IMR-90 (cell line): ENCODE measurements at regions not wholly inside any gene's neighbourhood (a gene's known extent, or its start where the extent isn't known, plus 50 kb on each side); places are given as distances from the start of the nearest gene placed in this dataset.

ENCODE experiments used
- ATAC-seq: fragments of 200-7000 bp; cut with Tn5 transposase; 2 replicates; pipeline ENCODE4 v1.9.1; 2020; ENCODE audit warnings: low read depth, mild to moderate bottlenecking, moderate library complexity
- BruUV-seq: library from RNA; stranded (reverse); fragments of 400-500 nt; replicated peaks from 2 replicates; lab custom pipeline; 2021; lab: Mats Ljungman, UMichigan
- CTCF ChIA-PET: fragments of 300-600 bp; formaldehyde crosslinking; extraction: SDS; loops from one replicate; lab custom pipeline; 2021; ENCODE audit warnings: antibody characterized with exemption; lab: Yijun Ruan, JAX
- POLR2A ChIA-PET: fragments of 300-600 bp; sonication (Branson Sonifier 250); formaldehyde crosslinking; loops from one replicate; lab custom pipeline; 2022; ENCODE audit warnings: antibody characterized with exemption; ENCODE audit not compliant: unreplicated experiment; lab: Charles Lee
- DNase-seq: peaks from one replicate; pipeline ENCODE4 v3.0.0; 2013
- H2AFZ ChIP-seq: replicated peaks from 2 replicates; pipeline ENCODE3; 2013; ENCODE audit warnings: low read length, mild to moderate bottlenecking; ENCODE audit not compliant: poor library complexity
- H2AK5ac ChIP-seq: 2 replicates; pipeline ENCODE4 v1.6.1; 2013; ENCODE audit warnings: low read depth, low read length, inconsistent platforms
- H2AK9ac ChIP-seq: replicated peaks from 2 replicates; pipeline ENCODE3; 2013; ENCODE audit warnings: mild to moderate bottlenecking, low read depth, low read length, moderate library complexity; ENCODE audit not compliant: poor library complexity
- H2BK120ac ChIP-seq: 2 replicates; pipeline ENCODE4 v1.6.1; 2013; ENCODE audit warnings: low read depth, low read length, inconsistent platforms
- H2BK15ac ChIP-seq: 3 replicates; pipeline ENCODE4 v1.6.1; 2013; ENCODE audit warnings: low read depth, low read length, inconsistent platforms
- H2BK20ac ChIP-seq: 2 replicates; pipeline ENCODE4 v1.6.1; 2013; ENCODE audit warnings: low read depth, mild to moderate bottlenecking, inconsistent platforms, low read length, moderate library complexity
- H2BK5ac ChIP-seq: 2 replicates; pipeline ENCODE4 v1.6.1; 2013; ENCODE audit warnings: mild to moderate bottlenecking, low read depth, low read length, inconsistent platforms; ENCODE audit not compliant: poor library complexity, severe bottlenecking
- H3K14ac ChIP-seq: replicated peaks from 2 replicates; pipeline ENCODE4 v1.6.1; 2013; ENCODE audit warnings: low read depth, low read length, inconsistent platforms
- H3K18ac ChIP-seq: 2 replicates; pipeline ENCODE4 v1.6.1; 2013; ENCODE audit warnings: low read depth, low read length, control low read depth
- H3K23ac ChIP-seq: 2 replicates; pipeline ENCODE4 v1.6.1; 2013; ENCODE audit warnings: low read depth, low read length, inconsistent platforms
- H3K27ac ChIP-seq: 2 replicates; pipeline ENCODE4 v1.5.1; 2013; ENCODE audit warnings: mild to moderate bottlenecking, control low read depth, low read length; ENCODE audit not compliant: insufficient read depth
- H3K27me3 ChIP-seq: 2 replicates; pipeline ENCODE4 v1.6.1; 2013; ENCODE audit warnings: low read length; ENCODE audit not compliant: control insufficient read depth, insufficient read depth
- H3K36me3 ChIP-seq: 2 replicates; pipeline ENCODE4 v1.6.1; 2013; ENCODE audit warnings: low read length, mixed read lengths; ENCODE audit not compliant: control insufficient read depth, insufficient read depth
- H3K4ac ChIP-seq: 2 replicates; pipeline ENCODE4 v1.6.1; 2013; ENCODE audit warnings: low read depth, low read length, inconsistent platforms
- H3K4me1 ChIP-seq: 2 replicates; pipeline ENCODE4 v1.6.1; 2013; ENCODE audit warnings: low read length, mixed read lengths; ENCODE audit not compliant: control insufficient read depth, insufficient read depth
- H3K4me2 ChIP-seq: 2 replicates; pipeline ENCODE4 v1.6.1; 2013; ENCODE audit warnings: low read depth, mild to moderate bottlenecking, control low read depth, low read length, moderate library complexity
- H3K4me3 ChIP-seq: 2 replicates; pipeline ENCODE4 v1.5.1; 2013; ENCODE audit warnings: low read depth, mild to moderate bottlenecking, control low read depth, low read length, moderate library complexity; ENCODE audit not compliant: insufficient read depth
- H3K56ac ChIP-seq: 2 replicates; pipeline ENCODE4 v1.6.1; 2013; ENCODE audit warnings: low read length, inconsistent platforms; ENCODE audit not compliant: insufficient read depth; ENCODE audit errors: extremely low read depth
- H3K79me1 ChIP-seq, 2 experiments: 2 replicates each; pipeline ENCODE4 v1.6.1; 2013; ENCODE audit warnings: low read length in 2 of 2, inconsistent platforms in 1 of 2, low read depth in 1 of 2
- H3K9ac ChIP-seq: 2 replicates; pipeline ENCODE4 v1.6.1; 2013; ENCODE audit warnings: low read depth, low read length, control low read depth
- H3K9me1 ChIP-seq: 2 replicates; pipeline ENCODE4 v1.6.1; 2013; ENCODE audit warnings: low read length, inconsistent platforms; ENCODE audit not compliant: insufficient read depth
- H3K9me3 ChIP-seq: 2 replicates; pipeline ENCODE4 v1.6.1; 2013; ENCODE audit warnings: low read length; ENCODE audit not compliant: control insufficient read depth, insufficient read depth
- H4K20me1 ChIP-seq: 2 replicates; pipeline ENCODE4 v1.6.1; 2013; ENCODE audit warnings: low read length, inconsistent platforms; ENCODE audit not compliant: insufficient read depth
- H4K5ac ChIP-seq: 2 replicates; pipeline ENCODE4 v1.6.1; 2013; ENCODE audit warnings: mild to moderate bottlenecking, low read depth, low read length, control low read depth
- H4K8ac ChIP-seq, 2 experiments: 2 replicates each; pipeline ENCODE4 v1.6.1; 2013; ENCODE audit warnings: low read depth in 2 of 2, low read length in 2 of 2, control low read depth in 1 of 2, inconsistent platforms in 1 of 2
- H4K91ac ChIP-seq: 2 replicates; pipeline ENCODE4 v1.6.1; 2013; ENCODE audit warnings: low read depth, low read length, inconsistent platforms; ENCODE audit not compliant: insufficient read depth
- BHLHE40 ChIP-seq: fragments of 150-350 bp; IDR thresholded peaks from 2 replicates; pipeline ENCODE4 v1.6.1; 2016; ENCODE audit warnings: mild to moderate bottlenecking, low read depth, low read length
- CHD1 ChIP-seq: IDR thresholded peaks from 2 replicates; pipeline ENCODE4 v1.6.1; 2012; ENCODE audit warnings: low read depth, low read length, improper control_type of control experiment
- POLR2A ChIP-seq: IDR thresholded peaks from 2 replicates; pipeline ENCODE4 v1.6.1; 2012; ENCODE audit warnings: mild to moderate bottlenecking, low read depth, low read length
- RFX5 ChIP-seq: IDR thresholded peaks from 2 replicates; pipeline ENCODE4 v1.8.0; 2012; ENCODE audit warnings: low read depth, mild to moderate bottlenecking, low read length, moderate library complexity
- WGBS, 2 experiments: methylation state at CpG; one replicate each; pipeline versions ENCODE4 v1.1.5 to v1.1.7; 2013; ENCODE audit warnings: missing lambda C conversion rate in 2 of 2; ENCODE audit not compliant: insufficient read length in 1 of 2; ENCODE audit errors: extremely low coverage in 2 of 2; 5-methylcytosine and 5-hydroxymethylcytosine counted together
- dilution Hi-C: fragments of 300-500 bp; cut with HindIII; formaldehyde crosslinking; loops from one replicate; pipeline ENCODE4 v1.14.3; 2018; ENCODE audit warnings: low sequenced_read_pairs; ENCODE audit not compliant: unreplicated experiment
- in situ Hi-C: fragments of 300-500 bp; cut with MboI; formaldehyde crosslinking; loops from 3 replicates; pipeline ENCODE4 v1.14.3; 2019; ENCODE audit warnings: low sequenced_read_pairs, inconsistent platforms, mixed read lengths
- intact Hi-C: fragments of 100-400 bp; cut with micrococcal nuclease; formaldehyde crosslinking; loops from 2 replicates; pipeline ENCODE4 v1.10.0; 2022
- TF ChIP-seq, protein P1 (sequence below): fragments of 150-350 bp; IDR thresholded peaks from 2 replicates; pipeline ENCODE4 v1.6.1; 2017; ENCODE audit warnings: mild to moderate bottlenecking, antibody characterized with exemption, low read length, low read depth

DNA sequence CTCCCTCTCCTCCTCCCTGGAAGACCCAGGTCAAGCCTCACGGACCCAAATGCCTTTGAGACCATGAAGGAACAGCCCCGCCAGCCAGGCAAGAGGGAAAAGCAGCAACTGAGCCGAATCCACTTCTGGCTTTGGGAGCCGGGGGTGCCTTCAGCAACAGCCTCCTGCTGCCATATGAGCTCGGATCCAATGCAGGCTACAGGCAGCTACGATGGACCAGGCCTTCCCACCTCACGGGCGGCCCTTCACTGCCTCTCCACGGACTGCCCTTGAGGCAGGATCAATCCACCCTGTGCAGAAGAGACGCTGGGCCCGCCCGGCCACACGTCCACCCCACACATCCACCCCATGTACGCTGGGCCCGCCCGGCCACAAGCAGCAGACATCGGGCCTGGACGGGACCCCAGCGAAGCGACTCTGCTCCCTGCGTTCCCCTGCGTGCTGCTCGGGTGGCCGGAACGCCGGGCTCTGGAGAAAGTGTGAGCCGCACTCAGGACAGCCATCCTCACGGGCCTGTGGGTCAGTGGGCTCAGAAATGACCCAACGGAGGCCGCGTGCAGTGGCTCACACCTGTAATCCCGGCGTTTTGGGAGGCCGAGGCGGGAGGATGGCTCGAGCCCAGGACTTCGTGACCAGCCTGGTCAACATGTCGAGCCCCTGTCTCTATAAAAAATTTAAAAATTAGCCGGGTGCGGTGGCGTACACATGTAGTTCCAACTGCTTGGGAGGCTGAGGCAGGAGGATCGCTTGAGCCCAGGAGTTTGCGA, 82.0 kb downstream of the FOXL3 start (continued):
- TF ChIP-seq BHLHE40 = no peak

DNA sequence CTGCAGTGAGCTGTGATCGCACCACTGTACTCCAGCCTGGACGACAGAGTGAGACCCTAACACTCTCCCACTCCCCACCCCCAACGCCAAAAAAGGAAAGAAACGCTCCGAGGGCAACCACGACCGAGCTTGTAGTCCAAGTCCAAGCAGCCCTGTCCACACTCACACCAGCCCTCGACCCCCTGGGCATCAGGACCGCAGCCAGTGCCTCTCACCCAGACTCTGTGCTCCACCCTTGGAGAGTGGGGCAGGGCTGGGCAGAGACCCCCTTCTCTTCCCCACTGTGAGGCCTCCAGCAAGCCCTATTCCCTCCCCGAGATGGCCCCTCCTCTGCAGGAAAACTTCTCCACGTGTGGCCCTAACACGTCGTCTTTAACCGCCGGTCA, 82.6 kb downstream of the FOXL3 start:
- H3K56ac ChIP-seq = no peak overlapping the region
- no peak overlapping the region for H3K27ac ChIP-seq
- 20% methylated on average over 1 of the region's 15 CpGs; no CpG with 5 or more reads in 1 of the 2 experiments for WGBS, 2 experiments
- no peaks in the 10 kb centered on the region; the same call in 1 of the 2 replicates for H3K9me3 ChIP-seq
- no peaks in the 10 kb centered on the region for H3K79me1 ChIP-seq
- H4K8ac ChIP-seq = no peak overlapping the region
- H2AK9ac ChIP-seq = no peak overlapping the region
- dilution Hi-C loops (no loop called here), intact Hi-C loops (no loop called here), in situ Hi-C loops (no loop called here)
- H3K9me1 ChIP-seq = 0 out of 2 replicates have a peak, but pooled peaks cover 4% of the 10 kb centered on the region
- H2BK120ac ChIP-seq = no peak overlapping the region
- H4K5ac ChIP-seq = no peak overlapping the region
- H3K4ac ChIP-seq = no peak overlapping the region
- H2BK5ac ChIP-seq = no peak overlapping the region
- no peak for TF ChIP-seq POLR2A
- TF ChIP-seq BHLHE40 = no peak
- TF ChIP-seq CHD1 = no peak
- TF ChIP-seq RFX5 = no peak
- TF ChIP-seq, protein P1, sequence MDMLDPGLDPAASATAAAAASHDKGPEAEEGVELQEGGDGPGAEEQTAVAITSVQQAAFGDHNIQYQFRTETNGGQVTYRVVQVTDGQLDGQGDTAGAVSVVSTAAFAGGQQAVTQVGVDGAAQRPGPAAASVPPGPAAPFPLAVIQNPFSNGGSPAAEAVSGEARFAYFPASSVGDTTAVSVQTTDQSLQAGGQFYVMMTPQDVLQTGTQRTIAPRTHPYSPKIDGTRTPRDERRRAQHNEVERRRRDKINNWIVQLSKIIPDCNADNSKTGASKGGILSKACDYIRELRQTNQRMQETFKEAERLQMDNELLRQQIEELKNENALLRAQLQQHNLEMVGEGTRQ = no peak
- no peak overlapping the region for H2AK5ac ChIP-seq
- no peak overlapping the region for H3K4me2 ChIP-seq
- no peak overlapping the region for H3K23ac ChIP-seq
- no peak overlapping the region for H2AFZ ChIP-seq
- no peak overlapping the region for H2BK20ac ChIP-seq
- no peak for ATAC-seq
- H3K27me3 ChIP-seq = peaks cover 41% of the 10 kb centered on the region
- DNase-seq = no peak
- no TSS peak for BruUV-seq
- H3K14ac ChIP-seq = no peak overlapping the region
- no peak overlapping the region for H4K91ac ChIP-seq
- H4K20me1 ChIP-seq = no peaks in the 10 kb centered on the region; the same call in 1 of the 2 replicates
- H3K4me1 ChIP-seq = no peaks in the 10 kb centered on the region
- H3K36me3 ChIP-seq = no peaks in the 10 kb centered on the region
- H3K9ac ChIP-seq = no peak overlapping the region
- H2BK15ac ChIP-seq = no peak overlapping the region
- H3K18ac ChIP-seq = no peak overlapping the region
- H3K4me3 ChIP-seq = no peak overlapping the region
- ChIA-PET POLR2A (no interaction called here), CTCF (interaction anchor here (0.8 kb wide), 1 partner anchor 10 kb away, joined by 3 read pairs; no protein-coding TSS in a partner anchor)
